ENCODE measurements at regions not wholly inside any gene's neighbourhood (a gene's known extent, or its start where the extent isn't known, plus 50 kb on each side); places are given as distances from the start of the nearest gene placed in this dataset.

GRCh38 chr4:123327846-123328429 lies 68.7 kb upstream of the SPRY1 start:
- H3K9me3 ChIP-seq, result peaks cover 0 to 3% (median 0%) of the 10 kb centered on the region in 3 donors
- ATAC-seq (no peak), DNase-seq (no peak)
- 45 to 71% methylated on average over 3 of the region's 3 CpGs for WGBS, 2 donors
- H3K4me3 ChIP-seq, result no peak overlapping the region
- no peaks in the 10 kb centered on the region for H3K36me3 ChIP-seq (replicated peaks in 1 of 2; ENCODE audit: insufficient read depth in 1 of 2, low read depth in 2 of 2)
- no peaks in the 10 kb centered on the region for H3K4me1 ChIP-seq
- no peaks in the 10 kb centered on the region for H3K27me3 ChIP-seq
- no peak overlapping the region for H3K27ac ChIP-seq
- intact Hi-C loops (cut with DNase I), result no loop called here
- TF ChIP-seq, protein P1, sequence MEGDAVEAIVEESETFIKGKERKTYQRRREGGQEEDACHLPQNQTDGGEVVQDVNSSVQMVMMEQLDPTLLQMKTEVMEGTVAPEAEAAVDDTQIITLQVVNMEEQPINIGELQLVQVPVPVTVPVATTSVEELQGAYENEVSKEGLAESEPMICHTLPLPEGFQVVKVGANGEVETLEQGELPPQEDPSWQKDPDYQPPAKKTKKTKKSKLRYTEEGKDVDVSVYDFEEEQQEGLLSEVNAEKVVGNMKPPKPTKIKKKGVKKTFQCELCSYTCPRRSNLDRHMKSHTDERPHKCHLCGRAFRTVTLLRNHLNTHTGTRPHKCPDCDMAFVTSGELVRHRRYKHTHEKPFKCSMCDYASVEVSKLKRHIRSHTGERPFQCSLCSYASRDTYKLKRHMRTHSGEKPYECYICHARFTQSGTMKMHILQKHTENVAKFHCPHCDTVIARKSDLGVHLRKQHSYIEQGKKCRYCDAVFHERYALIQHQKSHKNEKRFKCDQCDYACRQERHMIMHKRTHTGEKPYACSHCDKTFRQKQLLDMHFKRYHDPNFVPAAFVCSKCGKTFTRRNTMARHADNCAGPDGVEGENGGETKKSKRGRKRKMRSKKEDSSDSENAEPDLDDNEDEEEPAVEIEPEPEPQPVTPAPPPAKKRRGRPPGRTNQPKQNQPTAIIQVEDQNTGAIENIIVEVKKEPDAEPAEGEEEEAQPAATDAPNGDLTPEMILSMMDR (IDR thresholded peaks at IDR 0.05), result no peak
- TF ChIP-seq POLR2A (IDR thresholded peaks at IDR 0.05), result no peak

- H3K27me3 ChIP-seq, result no peaks in the 10 kb centered on the region
- TF ChIP-seq POLR2A (IDR thresholded peaks at IDR 0.05), result no peak
- TF ChIP-seq, protein P1 (IDR thresholded peaks at IDR 0.05), result no peak
- no peak for DNase-seq
- no peak overlapping the region for H3K4me3 ChIP-seq
- no peaks in the 10 kb centered on the region for H3K36me3 ChIP-seq (replicated peaks in 1 of 2; ENCODE audit: insufficient read depth in 1 of 2, low read depth in 2 of 2)
- ATAC-seq, result peak; percentile 4
- no peaks in the 10 kb centered on the region for H3K4me1 ChIP-seq
- intact Hi-C loops (cut with DNase I), result no loop called here
- 64 to 84% methylated on average over 7 of the region's 7 CpGs for WGBS, 2 donors
- no peak overlapping the region for H3K27ac ChIP-seq
- H3K9me3 ChIP-seq, result no peaks in the 10 kb centered on the region
Measured at GRCh38 chr4:123338715-123339114, 57.9 kb upstream of the SPRY1 start.

DNA sequence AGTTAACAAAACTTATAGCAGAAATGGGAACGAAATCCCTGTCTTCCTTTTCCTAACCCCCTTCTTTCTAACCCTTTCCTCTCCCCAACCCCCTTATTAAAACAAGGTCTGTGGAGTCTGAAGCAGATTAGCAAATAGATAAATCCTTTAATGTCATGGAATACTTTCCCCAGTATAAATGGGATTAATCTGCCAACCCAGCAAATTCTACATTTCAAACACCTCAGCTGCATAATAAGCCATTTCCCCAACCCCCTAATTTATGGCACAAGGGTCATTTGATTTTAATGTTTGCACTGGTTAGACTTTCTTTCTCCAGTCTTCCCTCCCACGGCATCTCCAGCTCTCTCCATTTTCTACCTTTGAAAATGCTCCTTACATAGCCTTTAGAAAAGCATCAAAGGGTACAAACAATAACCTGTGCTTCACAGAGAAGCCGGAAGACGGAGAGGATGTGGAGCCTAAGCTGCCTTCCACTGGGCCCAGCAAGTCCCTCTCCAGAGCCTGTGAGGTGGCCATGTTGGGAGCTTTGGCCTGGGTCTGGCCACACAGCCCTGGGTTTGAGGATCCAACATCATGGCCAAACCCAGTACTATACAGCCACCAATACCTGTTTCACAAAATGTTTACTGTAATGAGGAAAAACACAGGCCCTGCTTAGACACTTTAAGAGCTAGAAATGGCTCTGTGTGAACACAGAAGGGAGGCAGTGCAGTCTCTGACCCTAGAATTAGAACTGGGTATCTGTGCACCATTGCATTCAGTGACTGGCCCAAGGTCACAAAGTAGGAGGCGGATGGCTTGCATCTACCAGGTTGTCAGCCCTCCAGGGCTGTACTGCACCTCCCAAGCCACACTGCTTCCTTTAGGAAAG lies 56.9 kb upstream of the SPRY1 start:
- intact Hi-C loops (cut with DNase I), result no loop called here
- TF ChIP-seq, protein P1 (IDR thresholded peaks at IDR 0.05), result no peak
- TF ChIP-seq POLR2A (IDR thresholded peaks at IDR 0.05), result no peak
- no peak for DNase-seq
- no peaks in the 10 kb centered on the region for H3K9me3 ChIP-seq
- no peak overlapping the region for H3K4me3 ChIP-seq
- no peaks in the 10 kb centered on the region for H3K27me3 ChIP-seq
- H3K27ac ChIP-seq, result peak overlapping the region in 2 of 4 donors; percentile 25 to 38
- ATAC-seq, result no peak
- H3K36me3 ChIP-seq (replicated peaks in 1 of 2; ENCODE audit: insufficient read depth in 1 of 2, low read depth in 2 of 2), result no peaks in the 10 kb centered on the region
- whole genome bisulfite sequencing, 2 donors, result 76 to 86% methylated on average over 5 of the region's 5 CpGs
- H3K4me1 ChIP-seq, result no peaks in the 10 kb centered on the region

GRCh38 chr4:123340381-123340701 lies 56.3 kb upstream of the SPRY1 start:
- no peaks in the 10 kb centered on the region for H3K27me3 ChIP-seq
- no peaks in the 10 kb centered on the region for H3K9me3 ChIP-seq
- 73 to 74% methylated on average over 7 of the region's 7 CpGs for WGBS, 2 donors
- ATAC-seq (peak; percentile 50), DNase-seq (peak in 1 of 4 donors; percentile 22)
- no peak overlapping the region for H3K4me3 ChIP-seq
- peak overlapping the region in 2 of 4 donors; percentile 1 to 25 for H3K27ac ChIP-seq
- TF ChIP-seq, protein P1 (IDR thresholded peaks at IDR 0.05), result no peak
- no peak for TF ChIP-seq POLR2A (IDR thresholded peaks at IDR 0.05)
- no peaks in the 10 kb centered on the region for H3K36me3 ChIP-seq (replicated peaks in 1 of 2; ENCODE audit: insufficient read depth in 1 of 2, low read depth in 2 of 2)
- intact Hi-C loops (cut with DNase I), result no loop called here
- no peaks in the 10 kb centered on the region for H3K4me1 ChIP-seq
